Left ventricle myocardium inferior (tissue), 1 donor: ENCODE measurements at regions not wholly inside any gene's neighbourhood (a gene's known extent, or its start where the extent isn't known, plus 50 kb on each side); places are given as distances from the start of the nearest gene placed in this dataset.

Experiments
- DNase-seq: peaks from one replicate; pipeline ENCODE4 v3.0.0-alpha.2; 2020
- H3K27ac ChIP-seq: fragments of 200-600 bp; replicated peaks from 2 replicates; pipeline ENCODE4 v1.8.0; 2021
- H3K27me3 ChIP-seq: fragments of 200-600 bp; 2 replicates; pipeline ENCODE4 v1.8.0; 2021; ENCODE audit warnings: low read depth
- H3K36me3 ChIP-seq: fragments of 200-600 bp; 2 replicates; pipeline ENCODE4 v1.8.0; 2021
- H3K4me1 ChIP-seq: fragments of 200-600 bp; 2 replicates; pipeline ENCODE4 v1.8.0; 2021
- H3K4me3 ChIP-seq: fragments of 200-600 bp; 2 replicates; pipeline ENCODE4 v1.8.0; 2021; ENCODE audit warnings: mild to moderate bottlenecking, moderate library complexity
- H3K9me3 ChIP-seq: fragments of 200-600 bp; replicated peaks from 2 replicates; pipeline ENCODE4 v1.8.0; 2021
- CTCF ChIP-seq: fragments of 200-600 bp; IDR thresholded peaks from 2 replicates; pipeline ENCODE4 v1.8.0; 2021; ENCODE audit warnings: antibody characterized with exemption, mild to moderate bottlenecking, borderline replicate concordance
- intact Hi-C: fragments of 100-400 bp; cut with micrococcal nuclease; formaldehyde crosslinking; loops from one replicate; pipeline ENCODE4 v1.11.0; 2022
- donor health status: DM: no; HTN: yes; CAD: no; lungs with severe emphysema.

GRCh38 chr12:126051611-126052107 lies 986.4 kb downstream of the AACS start:
- Histone ChIP-seq H3K27me3 (no peaks in the 10 kb centered on the region), H3K27ac (no peak overlapping the region), H3K4me3 (no peak overlapping the region)

DNA sequence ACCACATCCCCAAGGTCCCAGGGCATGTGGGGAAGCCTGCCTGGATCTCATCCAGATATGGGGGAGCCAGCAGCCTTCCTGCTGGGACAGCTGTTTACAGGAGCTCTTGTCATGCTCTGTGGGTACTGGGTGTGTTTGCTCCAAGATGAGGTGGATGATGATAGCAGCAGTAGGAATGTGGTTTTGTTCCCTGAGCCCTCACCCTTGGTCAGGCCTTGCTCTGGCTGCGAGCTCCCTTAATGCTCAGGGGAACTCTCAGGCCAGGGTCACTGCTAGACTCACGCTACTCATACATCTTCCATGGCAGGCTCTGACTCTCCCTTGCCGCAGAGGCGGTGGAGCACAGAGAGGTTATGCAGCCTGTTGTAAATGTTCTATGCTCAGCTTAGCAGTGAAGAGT lies 990.3 kb downstream of the AACS start:
- no peaks in the 10 kb centered on the region for H3K36me3 ChIP-seq
- TF ChIP-seq CTCF: no peak
- no peaks in the 10 kb centered on the region for H3K4me1 ChIP-seq
- intact Hi-C loops: no loop called here
- no peak for DNase-seq
- H3K4me3 ChIP-seq: no peak overlapping the region
- peaks cover 5% of the 10 kb centered on the region for H3K27me3 ChIP-seq
- no peaks in the 10 kb centered on the region for H3K9me3 ChIP-seq
- no peak overlapping the region for H3K27ac ChIP-seq

More at GRCh38 chr12:126051611-126052107, 986.4 kb downstream of the AACS start:
- TF ChIP-seq CTCF: no peak
- Histone ChIP-seq H3K4me1 (no peaks in the 10 kb centered on the region), H3K9me3 (no peaks in the 10 kb centered on the region), H3K36me3 (no peaks in the 10 kb centered on the region)
- no peak for DNase-seq
- intact Hi-C loops: no loop called here

DNA sequence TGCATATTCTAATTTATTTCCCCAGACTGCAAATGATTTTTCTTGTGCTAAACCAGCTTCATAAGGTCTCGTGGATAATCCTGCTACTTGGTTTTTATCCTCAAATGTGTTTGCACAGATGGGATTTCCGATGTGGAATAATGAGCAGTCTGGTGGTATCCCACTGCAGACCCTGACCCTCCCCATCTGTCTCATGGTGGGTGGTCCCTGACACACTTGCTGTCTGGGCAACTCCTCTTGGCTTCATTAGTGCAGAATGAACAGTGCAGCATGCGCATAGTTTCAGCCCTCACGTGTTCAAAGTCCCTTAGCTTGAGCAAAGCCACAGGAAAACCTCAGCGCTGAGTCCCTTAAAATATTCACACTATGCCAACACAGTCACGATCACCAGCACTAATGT lies 996.5 kb downstream of the AACS start:
- H3K4me3 ChIP-seq: no peak overlapping the region
- peaks cover 12% of the 10 kb centered on the region for H3K9me3 ChIP-seq
- peaks cover 9% of the 10 kb centered on the region for H3K27me3 ChIP-seq
- DNase-seq: no peak
- no peaks in the 10 kb centered on the region for H3K4me1 ChIP-seq
- no peaks in the 10 kb centered on the region for H3K36me3 ChIP-seq
- intact Hi-C loops: no loop called here
- no peak overlapping the region for H3K27ac ChIP-seq
- TF ChIP-seq CTCF: no peak

DNA sequence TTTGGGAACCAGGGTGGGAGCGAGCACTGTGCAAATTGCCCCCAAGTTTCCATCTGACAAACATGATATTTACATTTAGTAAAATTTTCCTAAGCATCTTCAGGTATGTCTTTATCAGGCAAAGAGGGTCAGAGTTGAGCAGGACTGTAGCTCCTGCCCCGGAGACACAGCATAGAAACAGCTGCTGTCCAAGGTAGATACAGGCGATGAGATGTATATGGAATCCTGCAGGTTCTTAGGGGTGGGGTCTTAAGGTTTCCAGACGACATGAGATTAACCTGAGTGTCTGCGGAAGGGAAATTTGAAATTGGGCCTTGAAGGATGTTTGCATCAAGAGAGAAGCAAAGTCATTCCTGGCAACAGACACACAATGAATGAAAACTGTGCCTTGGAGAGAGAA lies 998.8 kb downstream of the AACS start:
- DNase-seq: no peak
- no peak for TF ChIP-seq CTCF
- intact Hi-C loops: no loop called here
- Histone ChIP-seq H3K27ac (no peak overlapping the region), H3K4me3 (no peak overlapping the region), H3K4me1 (no peaks in the 10 kb centered on the region), H3K36me3 (no peaks in the 10 kb centered on the region), H3K9me3 (peaks cover 14% of the 10 kb centered on the region), H3K27me3 (peaks cover 7% of the 10 kb centered on the region)

DNA sequence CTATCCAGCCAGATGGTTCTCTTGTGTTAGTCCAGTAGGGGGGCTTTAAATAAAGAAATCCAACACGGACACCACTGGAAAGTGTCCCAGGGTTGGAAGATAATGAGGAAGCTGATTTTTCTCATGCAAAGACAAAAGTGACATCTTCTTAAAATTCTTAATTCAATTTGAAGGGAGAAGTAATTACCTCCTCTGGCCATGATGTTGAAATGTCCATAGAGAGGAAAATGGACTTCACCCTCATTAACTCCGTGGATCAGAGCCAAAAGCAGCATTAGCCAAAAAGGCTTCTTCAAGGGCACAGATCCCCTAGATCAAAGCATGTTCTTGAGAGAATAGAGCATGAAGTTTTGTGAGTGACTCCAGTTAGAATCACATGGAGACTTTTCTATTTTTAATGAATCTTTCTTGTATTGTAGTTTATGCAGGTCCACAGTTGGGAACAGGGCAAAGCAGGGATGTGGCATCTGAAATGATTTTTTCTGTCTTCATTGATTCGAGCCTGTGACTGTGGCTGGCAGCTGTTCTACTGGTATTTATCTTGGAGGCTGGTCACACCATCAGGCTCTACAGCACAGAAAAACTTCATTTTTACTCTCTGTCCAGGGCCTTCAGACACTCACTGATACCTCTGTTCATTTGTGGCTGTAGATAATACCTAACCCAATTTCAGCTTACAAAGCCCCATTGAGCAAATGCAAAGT lies 1002.5 kb downstream of the AACS start:
- H3K4me1 ChIP-seq: no peaks in the 10 kb centered on the region
- no peak for TF ChIP-seq CTCF
- DNase-seq: no peak
- H3K4me3 ChIP-seq: no peak overlapping the region
- peaks cover 7% of the 10 kb centered on the region for H3K27me3 ChIP-seq
- no peak overlapping the region for H3K27ac ChIP-seq
- intact Hi-C loops: no loop called here
- no peaks in the 10 kb centered on the region for H3K36me3 ChIP-seq
- H3K9me3 ChIP-seq: peaks cover 38% of the 10 kb centered on the region
